HPDE6-E6E7 (cell line): ENCODE measurements at regions not wholly inside any gene's neighbourhood (a gene's known extent, or its start where the extent isn't known, plus 50 kb on each side); places are given as distances from the start of the nearest gene placed in this dataset.
"Not testable (repeated sequence)": the region's sequence is repeated elsewhere in the genome, so short reads cannot be mapped to it uniquely, and the experiment has no call there.

Experiments
- DNase-seq: peaks from one replicate; pipeline ENCODE4 v3.0.0; 2011; ENCODE audit warnings: missing footprints; ENCODE audit errors: extremely low spot score

DNA sequence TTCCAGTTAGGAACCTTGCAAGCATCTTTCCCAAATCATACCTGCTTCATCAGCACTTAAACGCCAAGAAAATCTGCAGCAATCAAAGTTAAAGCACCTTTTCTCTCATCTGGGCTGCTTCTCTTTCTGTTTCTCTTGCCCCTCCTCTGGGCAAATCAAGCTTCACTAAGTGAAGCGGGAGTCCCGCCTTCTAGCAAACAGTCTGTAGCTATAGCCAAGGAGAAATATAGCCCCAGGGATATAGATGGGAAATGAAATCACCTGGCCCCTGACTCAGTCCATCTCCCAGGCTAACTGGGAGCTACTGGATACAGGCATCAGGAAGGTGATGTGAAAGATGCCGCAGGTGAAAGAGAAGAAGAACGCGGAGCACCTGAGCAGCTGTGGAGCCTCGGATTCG lies 481.9 kb downstream of the C6orf118 start:
- DNase-seq = peak; percentile 5

GRCh38 chr6:164826831-164827468 lies 482.5 kb downstream of the C6orf118 start:
- no peak for DNase-seq

GRCh38 chr6:164825386-164825785 lies 484.0 kb downstream of the C6orf118 start:
- no peak for DNase-seq

DNA sequence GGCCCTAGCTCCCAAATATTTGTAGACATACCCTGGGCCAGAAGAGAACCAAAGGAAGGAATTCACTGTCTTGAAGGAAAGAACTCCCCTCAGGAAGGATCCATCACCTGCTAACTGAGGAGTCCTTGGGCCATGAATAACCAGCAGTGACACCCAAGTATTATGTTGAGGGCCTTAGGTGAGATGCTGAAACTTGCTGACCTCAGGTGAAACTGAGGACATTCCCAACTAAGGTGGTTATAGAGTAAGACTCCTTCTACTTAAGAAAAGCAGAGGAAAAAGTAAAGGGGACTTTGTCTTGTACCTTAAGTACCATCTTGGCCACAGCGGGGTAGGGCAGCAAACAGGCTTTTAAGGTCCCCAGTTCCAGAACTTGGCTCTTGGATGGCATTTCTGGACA lies 491.7 kb downstream of the C6orf118 start:
- no peak for DNase-seq

DNA sequence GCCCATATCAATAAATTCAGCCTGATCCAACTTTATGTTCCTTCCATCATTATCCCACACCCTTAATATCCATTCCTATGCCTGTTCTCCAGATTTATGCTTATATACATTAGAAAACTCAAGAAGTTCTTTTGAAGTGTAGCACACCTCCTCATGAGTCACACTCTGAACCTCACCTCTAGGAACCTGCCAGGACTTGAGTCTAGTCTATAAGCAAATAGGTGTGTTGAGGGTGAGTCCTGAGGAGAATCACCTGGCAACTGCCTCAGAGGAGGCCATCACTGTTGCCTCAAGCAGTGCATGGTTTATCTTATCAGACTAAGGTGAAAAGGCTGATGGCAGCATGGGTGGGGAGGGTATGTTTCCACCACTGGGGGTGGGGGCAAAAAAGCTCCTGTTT lies 496.7 kb downstream of the C6orf118 start:
- no peak for DNase-seq

- DNase-seq = no peak
Observed at GRCh38 chr6:164807125-164807524, 502.3 kb downstream of the C6orf118 start.

DNA sequence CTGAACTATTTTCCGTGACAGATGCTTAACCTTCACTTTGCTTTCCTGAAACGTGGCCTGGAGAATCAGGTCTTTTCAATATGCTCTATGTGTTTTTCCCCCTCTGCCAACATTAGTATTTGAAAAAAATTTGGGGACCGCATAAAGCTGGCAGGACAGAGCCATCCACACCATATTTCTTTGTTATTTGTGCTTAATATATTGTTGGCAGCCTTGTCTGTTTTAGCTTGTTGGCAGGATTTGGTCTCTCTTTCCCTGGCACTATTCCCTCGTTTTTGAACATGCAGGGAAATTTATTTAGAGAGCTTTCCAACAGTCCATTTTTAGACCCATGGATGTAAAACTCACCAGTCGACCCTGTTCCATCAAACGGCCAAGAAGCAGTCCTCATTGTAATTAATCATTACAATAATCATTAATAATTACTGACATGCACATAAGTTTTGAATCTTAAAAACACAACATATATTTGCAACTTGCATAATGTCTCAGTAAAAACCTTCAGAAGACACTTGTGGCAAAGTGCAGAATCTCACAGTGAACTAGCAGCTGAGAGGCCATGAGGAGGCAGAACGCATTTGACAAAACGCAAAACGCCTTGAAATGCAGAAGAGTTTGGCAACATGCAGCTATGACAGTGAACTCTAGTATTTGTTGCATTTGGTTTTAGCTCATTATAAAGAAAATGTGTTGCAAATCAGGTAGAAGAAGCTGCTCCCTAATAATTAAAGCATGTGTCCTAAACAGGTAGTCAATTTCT lies 514.2 kb downstream of the C6orf118 start:
- DNase-seq = no peak

DNA sequence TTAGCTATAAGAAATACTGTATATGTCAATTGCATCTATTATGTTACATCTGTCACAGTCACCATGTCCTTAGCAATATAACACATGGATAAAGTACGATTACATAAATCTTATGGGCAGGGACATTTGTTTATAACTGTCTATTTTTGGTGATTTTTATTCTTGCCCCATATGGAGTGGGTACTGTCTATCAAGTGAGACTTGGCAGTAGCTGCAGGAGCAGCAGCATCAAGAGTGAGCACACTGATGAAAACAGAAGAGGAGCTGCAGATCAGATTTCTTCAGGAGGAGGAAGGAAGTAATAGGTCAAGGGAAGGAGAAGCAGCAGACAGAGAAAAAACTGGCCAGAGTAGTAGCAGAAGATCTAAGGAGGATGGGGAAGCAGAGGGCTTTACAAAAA lies 516.7 kb downstream of the C6orf118 start:
- DNase-seq = no peak

GRCh38 chr6:164791498-164791897 lies 517.9 kb downstream of the C6orf118 start:
- DNase-seq = no peak

DNA sequence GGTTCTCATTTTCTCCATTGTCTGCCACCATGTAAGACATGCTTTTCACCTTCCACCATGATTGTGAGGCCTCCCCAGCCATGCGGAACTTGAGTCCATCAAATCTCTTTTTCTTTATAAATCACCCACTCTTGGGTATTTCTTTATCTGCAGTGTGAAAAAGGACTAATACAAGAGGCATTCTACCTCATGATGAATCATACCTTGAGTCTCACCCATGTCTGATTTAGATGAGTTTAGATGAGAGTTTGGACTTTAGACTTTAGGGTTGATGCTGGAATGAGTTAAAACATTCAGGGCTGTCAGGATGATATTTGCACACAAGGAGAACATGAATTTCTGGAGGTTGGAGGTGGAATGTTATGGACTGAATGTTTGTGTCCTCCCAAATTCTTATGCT lies 545.6 kb downstream of the C6orf118 start:
- no peak for DNase-seq

- no peak for DNase-seq
Observed at GRCh38 chr6:164757451-164757850, 552.0 kb downstream of the C6orf118 start.

DNA sequence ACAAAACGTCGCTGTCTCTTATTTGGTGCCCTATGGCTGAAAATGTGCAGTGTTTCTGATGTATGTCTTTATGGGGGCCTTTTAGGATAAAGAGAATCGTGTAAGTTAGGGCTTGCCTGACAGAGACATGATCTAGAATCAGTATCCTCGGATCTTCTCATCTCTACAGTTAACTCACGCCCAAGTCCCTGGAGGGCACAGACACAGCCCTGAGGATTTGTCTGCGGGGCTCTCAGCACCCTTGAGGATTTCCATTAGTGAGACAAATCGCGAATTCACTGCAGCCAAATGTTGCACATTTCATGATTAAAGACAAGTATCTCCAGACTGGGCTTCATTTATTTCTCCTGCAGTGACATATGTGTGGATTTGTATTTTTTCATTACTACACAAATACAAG lies 552.7 kb downstream of the C6orf118 start:
- DNase-seq = no peak

- no peak for DNase-seq
Observed at GRCh38 chr6:164756142-164756541, 553.3 kb downstream of the C6orf118 start.

DNA sequence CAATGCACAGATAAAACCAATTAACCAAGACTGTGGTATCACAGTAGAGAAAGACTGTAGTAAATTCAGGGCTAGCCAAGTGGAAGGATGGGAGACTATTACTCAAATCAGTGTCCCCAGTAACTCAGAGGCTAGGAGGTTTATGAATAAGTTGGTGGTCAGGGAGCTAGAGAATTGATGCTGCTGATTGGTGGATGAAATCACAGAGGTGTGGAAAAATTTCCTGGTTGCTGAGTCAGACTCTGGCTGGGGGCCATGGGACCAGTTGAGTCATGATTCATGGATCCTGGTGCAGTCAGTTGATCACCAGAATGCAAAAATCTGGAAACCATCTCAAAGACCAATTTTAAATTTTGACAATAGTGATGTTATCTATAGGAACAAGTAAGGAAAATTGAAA lies 555.9 kb downstream of the C6orf118 start:
- DNase-seq = no peak

GRCh38 chr6:164751395-164751794 lies 558.0 kb downstream of the C6orf118 start:
- DNase-seq = no peak

- DNase-seq = no peak
Observed at GRCh38 chr6:164750128-164750527, 559.3 kb downstream of the C6orf118 start.

GRCh38 chr6:164749221-164750064 lies 560.0 kb downstream of the C6orf118 start:
- DNase-seq = no peak

- DNase-seq = no peak
Observed at GRCh38 chr6:164744301-164744700, 565.1 kb downstream of the C6orf118 start.

GRCh38 chr6:164741938-164742451 lies 567.4 kb downstream of the C6orf118 start:
- no peak for DNase-seq

DNA sequence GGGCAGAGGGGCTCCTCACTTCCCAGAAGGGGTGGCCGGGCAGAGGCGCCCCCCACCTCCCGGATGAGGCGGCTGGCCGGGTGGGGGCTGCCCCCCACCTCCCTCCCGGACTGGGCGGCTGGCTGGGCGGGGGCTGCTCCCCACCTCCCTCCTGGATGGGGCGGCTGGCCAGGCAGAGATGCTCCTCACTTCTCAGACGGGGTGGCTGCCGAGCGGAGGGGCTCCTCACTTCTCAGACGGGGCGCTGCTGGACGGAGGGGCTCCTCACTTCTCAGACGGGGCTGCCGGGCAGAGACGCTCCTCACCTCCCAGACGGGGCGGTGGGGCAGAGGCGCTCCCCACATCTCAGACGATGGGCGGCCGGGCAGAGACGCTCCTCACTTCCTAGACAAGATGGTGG lies 573.3 kb downstream of the C6orf118 start:
- DNase-seq = not testable (repeated sequence)

DNA sequence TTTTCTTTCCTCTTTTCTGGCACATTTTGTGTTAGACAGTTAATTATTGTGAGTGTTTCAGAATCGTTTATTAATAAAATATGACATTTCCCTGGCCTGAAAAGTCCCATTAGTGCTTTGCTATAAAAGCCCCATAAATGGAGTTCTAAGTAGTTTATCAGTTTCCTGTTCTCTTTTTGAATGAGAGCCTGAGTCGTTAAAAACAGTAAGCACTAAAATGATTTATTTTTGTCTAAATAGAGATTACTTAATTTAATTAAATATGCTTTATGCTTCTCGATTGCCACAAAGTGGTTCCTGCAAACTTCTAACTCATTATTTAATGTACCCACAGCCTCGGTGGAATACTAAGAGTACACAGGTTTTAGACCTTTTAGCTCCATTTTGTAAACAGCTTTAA lies 577.9 kb downstream of the C6orf118 start:
- no peak for DNase-seq

DNA sequence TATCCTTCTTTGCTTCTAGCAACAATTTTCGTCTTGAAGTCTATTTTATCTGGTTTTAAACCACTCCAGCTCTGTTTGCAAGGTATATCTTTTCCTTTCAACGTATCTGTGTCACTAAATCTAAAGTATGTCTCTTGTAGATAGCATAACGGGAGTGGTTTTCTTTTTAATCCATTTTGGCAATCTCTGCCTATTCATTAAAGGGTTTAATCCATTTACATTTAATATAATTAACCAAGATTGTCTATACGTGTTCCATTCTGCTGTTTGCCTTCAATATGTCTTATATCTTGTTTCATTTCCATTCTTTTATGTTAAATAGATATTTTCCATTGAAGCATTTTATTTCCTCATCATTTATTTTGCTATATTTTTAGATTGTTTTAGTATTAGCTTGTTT lies 587.9 kb downstream of the C6orf118 start:
- DNase-seq = no peak
